GM21367 (cell line): ENCODE measurements at regions not wholly inside any gene's neighbourhood (a gene's known extent, or its start where the extent isn't known, plus 50 kb on each side); places are given as distances from the start of the nearest gene placed in this dataset.
"Not testable (repeated sequence)": the region's sequence is repeated elsewhere in the genome, so short reads cannot be mapped to it uniquely, and the experiment has no call there.

ENCODE experiments used
- ATAC-seq: cut with Tn5 transposase; IDR thresholded peaks from one replicate; pipeline ENCODE4 v1.9.1; 2021; ENCODE audit not compliant: unreplicated experiment

DNA sequence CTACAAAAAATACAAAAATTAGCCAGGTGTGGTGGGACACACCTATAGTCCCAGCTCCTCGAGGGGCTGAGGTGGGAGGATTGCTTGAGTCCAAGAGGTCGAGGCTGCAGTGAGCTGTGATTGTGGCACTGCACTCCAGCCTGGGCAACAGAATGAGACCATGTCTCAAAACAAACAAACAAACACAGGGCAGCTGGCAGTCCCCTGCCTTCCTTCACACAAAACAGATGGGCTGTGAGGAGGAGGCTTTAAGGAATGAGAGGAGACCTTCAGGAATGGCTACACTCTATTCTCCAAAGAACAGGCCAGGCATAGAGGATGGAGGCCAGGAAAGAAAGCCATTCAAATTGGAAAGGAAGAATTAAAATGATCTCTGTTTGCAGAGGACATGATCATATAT is 65.6 kb upstream of the MAML3 start:
- ATAC-seq: no peak

DNA sequence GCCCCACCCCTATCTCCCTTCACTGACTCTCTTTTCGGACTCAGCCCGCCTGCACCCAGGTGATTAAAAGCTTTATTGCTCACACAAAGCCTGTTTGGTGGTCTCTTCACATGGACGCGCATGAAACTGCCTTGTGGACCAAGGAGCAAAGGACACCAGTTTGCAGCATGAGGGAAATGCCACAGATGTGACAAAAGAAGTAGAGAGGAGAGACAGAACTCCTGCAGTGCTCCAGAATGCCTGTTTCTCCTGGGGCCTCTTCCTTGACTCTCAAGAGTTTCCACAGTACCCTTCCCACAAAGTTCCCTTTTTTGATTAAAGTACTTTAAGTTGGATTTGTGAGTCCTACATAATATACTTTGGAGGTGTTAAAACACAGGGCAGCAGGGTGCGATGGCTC is 65.1 kb upstream of the MAML3 start:
- not testable (repeated sequence) for ATAC-seq

DNA sequence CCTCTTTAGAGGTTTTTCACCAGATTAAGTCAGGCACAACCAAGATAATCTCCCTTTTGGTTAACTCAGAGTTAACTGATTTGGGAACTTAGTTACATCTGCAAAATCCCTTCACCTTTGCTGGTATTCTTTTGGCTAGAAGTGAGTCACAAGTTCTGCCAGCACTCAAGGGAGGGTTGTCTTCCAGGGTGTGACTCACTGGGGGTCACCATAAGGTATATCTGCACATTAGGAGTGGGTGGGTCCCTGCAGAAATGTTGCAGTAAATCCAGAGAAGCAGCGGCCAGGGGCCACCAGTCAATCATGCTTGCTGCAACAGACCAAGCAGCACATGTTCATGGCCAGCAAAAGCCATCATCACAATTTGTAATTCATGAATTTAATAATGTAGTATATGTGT is 59.8 kb upstream of the MAML3 start:
- ATAC-seq: no peak

DNA sequence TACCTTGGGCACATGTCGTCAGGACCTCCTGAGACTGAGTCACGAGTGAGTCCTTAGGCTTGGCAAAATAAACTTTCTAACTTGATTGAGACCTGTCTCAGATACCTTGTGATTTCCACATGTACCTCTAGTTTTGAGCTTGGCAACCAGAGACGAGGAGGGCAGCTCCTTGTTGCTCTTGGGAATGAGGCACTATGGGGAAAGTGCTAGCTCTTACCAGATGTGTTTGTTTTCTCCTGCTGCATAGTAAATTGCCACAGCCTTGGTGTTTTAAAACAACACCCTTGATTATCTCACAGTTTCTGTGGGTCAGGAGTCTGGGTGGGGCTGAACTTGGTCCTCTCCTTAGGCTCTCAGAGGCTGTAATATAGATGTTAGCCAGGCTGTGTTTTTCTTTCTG is 59.1 kb upstream of the MAML3 start:
- no peak for ATAC-seq

DNA sequence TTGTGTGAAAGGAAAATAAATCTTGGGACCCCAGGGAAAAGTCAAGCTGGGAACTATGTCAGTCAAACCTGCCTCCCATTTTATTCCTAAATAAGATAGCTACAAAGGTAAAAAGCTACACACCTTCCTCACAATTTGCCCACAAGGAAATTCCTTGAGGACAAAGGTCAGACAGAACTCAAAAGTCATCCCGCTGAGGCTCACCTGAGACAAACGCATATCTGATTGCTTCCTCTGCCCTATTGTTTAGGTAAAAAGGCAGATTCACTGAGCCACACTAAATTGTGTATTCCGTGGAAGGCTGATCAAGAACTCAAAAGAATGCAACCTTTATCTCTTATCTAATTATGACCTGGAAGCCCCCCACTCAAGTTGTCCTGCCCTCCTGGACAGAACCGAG is 58.7 kb upstream of the MAML3 start:
- ATAC-seq: no peak

DNA sequence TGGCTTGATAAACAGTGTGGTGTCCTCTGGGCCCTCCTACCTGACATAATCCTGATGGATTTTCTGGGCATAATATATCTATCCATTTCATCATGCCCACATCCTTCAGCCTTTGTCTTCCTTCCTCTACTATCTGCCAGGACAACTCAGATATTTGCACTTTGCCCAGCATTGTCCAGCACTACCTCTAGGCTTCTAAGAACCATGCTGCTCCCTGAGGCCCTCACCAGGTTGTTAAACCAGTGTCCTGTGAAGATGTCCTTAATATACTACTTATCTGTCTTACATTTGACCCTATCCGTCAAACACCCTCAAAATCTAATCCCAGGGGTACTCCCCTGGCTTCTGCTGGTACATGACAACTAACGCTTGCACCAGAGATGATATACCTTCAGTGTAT is 58.2 kb upstream of the MAML3 start:
- ATAC-seq: no peak

DNA sequence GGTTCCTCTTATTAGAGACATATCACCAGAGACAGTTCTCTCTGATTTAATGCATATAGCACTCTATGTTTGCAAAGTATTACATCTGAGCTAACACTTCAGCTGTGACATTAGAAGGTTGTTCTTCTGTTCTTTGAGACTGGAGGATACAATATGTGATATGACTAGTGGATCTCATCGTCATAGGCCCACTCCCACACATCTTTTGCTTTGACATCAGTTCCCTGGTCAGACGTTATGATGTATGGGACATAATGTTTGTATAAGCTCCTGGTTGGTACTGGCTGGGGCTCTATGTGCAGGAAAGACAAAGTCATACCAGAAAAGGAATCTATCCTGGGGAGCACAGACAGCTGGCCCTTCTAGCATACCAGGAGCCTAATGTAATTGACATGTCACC is 57.7 kb upstream of the MAML3 start:
- ATAC-seq: no peak

DNA sequence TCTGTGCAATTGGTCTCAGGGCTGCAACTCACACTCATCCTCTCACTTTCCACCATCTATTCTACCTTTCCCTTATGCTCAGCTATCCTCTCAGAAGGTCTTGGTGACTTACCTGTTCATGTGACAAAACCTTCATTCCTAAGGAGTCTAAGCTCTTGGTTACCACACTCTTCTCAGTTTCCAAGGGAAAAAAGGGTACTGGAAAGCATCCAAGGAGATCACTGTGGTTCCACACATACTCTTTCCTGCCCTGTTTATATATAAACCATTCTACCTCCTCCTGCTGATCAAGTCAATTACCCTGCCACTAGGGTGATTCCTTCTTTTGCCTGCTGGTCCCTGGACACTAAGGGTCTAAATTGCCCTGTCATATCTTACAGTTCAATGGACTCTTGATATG is 57.2 kb upstream of the MAML3 start:
- ATAC-seq: no peak

DNA sequence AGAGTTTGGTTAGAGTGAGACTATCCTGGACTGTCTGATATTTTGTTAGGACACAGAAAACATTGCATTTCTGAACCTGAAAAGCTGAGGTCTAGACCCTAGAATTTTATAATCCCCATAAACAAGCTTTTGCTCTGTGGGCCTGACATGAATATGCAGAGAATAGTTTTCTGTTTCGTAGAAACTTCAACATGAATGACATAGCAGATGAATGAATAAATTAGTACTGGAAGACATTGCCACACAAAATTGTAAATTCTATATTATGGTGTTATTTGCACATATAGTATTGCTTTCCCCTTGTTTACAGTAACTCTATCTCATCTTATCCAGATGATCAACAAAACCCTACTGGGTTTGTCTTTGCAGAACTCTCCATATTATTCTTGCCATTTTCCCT is 54.9 kb upstream of the MAML3 start:
- ATAC-seq: no peak
